Medulla oblongata (tissue), 1 donor: ENCODE measurements at regions not wholly inside any gene's neighbourhood (a gene's known extent, or its start where the extent isn't known, plus 50 kb on each side); places are given as distances from the start of the nearest gene placed in this dataset.
A peak's percentile ranks its signal among the peaks of the same experiment; 100 is the strongest.

ENCODE experiments used
- DNase-seq: peaks from one replicate; pipeline ENCODE4 v3.0.0-alpha.2; 2015; ENCODE audit errors: extremely low spot score

DNA sequence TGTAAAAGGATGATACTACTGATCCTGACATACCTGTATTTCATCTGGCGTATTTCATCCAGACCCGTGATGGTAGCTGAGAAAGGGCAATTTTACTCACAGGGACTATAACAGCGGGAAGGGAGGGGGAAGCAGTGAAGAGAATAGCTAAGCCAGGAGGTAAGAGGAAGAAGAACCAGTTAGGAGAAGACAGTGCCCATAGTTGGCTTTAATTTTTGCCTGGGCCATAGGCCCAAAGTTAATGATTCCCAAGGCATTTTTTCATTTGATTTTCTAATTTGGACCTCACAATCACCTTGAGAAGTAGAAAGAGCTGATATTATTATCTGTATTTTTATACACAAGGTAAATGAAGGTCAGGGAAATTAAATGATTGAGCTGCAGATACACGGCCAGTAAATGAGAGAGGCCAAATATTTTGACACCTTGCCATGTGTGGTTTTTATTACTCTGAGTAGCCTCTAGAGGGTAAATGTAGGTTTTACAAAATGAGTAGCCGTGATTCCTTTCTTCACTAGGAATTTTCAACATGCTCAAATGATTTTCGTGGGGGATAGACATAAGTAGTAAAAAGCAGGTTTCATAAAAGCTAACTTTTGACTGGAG is 382.2 kb downstream of the FUT8 start:
- DNase-seq = no peak

DNA sequence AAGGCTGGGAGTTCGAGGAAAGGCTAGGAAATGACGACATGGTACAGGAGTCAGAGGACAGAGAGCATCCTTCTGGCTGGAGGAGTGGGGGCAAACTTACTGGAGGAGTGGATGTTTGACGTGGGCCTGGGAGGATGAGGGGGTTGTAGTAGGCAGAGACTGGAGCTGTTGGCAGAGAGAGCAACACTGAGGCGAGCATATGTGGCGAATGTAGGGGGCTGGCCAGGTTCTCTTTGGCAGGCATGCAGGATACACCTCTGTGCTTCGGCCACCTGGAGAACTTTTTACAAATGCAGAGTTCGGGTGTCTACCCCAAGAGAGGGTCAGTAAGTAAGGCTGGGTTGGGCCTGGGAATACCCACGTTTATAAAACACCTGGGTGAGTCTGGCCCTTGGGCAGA is 385.7 kb downstream of the FUT8 start:
- DNase-seq = no peak

DNA sequence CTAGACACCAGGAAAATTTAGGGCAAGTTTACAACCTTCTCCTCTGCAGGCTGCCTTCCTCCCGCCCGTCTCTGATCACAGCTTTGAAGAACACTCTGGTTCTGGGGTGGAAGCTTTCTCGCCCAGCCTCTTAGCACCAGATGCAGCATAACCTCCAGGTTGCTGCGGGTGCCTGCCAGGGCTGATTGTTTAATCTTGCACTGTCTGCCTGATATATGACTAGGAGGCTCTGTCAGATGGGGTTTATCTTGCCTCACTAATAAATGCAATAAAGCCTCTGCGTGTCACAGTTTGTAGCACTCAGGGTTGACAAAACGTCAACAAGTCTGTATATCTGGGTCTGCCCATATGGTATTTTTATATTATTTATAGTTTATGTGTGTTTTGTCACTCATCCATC is 388.2 kb downstream of the FUT8 start:
- no peak for DNase-seq

DNA sequence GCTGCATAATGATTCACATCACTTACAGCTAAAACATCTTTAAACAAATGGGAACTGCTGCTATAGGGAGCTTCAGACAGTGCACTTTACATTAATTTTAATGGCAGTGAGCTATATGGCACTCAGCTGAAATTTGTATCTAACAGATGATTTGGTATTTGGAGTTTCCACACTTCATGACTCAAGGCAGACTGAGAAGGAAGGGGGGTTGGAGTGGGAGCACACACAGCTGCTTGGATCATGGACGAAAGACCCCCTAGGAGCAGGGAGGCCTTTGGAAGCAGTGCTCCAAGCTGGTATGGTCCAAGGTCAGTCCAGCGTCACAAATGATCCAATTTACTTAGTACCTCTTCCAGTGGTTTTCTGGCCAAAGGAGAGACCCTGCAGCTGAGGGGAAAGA is 389.7 kb downstream of the FUT8 start:
- no peak for DNase-seq

DNA sequence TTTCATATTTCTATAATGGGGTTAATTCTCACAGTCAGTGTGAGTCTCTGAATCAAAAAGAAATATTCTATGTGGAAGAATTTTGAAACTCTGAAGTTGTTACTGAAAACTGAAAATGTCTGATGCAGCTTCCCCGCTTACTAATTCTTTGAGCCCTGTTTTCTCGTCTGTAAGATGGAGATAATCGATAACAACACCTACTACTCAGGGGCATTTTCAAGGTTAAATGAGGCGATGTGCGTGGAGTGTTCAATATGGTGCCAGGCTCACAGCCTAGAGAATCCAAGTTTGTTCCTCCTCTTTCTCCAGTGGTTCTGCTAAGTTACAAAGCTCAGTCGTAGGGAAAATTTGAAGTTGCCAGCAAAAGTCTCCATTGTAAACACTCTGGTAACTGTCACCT is 391.4 kb downstream of the FUT8 start:
- no peak for DNase-seq

DNA sequence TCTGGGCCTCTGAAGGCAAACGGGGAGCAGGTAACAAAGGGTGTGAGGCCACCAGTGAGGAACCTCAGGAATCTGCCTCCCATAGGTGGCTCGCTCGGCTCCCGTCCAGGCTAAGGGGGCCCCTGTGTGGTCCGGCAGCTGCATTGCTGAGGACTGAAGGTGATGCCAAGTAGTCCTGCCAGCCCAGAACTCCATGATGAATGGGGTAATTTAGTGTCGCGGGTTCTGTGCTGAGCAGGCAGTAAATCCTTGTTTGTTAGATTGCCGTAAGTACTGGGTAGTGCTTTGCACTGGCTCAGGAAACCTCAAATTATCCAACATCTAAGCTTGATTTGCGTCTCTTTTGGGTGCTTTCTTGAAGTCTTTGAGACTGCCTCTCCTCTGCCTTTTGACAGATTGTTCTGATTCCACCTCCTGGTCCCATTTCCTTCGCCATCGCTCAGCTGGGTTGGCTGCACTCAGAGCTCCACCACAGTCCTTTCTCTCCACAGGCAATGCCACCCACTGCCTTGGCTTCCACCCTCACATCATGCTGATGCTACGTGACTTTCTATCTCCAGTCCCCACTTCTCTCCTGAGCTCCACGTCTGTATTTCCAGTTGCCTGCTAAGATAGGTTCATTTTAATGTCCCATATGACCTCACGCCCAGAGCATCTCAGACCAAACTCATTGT is 392.0 kb downstream of the FUT8 start:
- DNase-seq = no peak

DNA sequence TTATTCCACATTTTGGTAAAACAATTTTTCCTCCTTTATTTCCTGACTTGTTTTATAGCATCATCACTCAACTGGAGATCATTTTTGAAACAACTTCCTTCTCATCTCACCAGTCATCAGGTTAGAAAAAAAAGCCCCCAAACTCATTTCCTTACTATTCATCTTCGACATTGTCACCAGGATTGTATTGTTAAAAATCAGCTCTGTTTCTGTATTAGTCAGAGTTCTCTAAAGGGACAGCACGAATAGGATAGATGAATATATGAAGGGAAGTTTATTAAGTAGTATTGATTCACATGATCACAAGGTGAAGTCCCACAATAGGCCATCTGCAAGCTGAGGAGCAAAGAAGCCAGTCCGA is 392.6 kb downstream of the FUT8 start:
- no peak for DNase-seq

DNA sequence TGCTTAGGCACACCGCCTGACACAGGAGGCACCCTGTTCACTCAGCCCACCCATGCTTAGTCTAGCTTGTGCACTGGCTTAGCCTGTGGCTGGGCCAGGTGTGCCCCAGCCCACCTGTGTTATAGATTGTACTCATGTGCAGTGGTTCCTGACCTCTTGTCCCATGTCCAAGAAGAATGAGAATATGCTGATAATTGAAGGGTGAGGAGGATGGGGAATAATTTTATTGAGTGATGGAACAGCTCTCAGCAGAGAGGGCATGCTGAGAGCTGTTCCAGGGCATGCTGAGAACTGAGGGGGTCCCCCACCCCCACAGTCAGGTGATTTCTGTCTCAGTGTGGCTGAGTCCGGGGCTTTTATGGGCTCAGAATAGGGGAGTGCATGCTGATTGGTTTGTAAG is 395.9 kb downstream of the FUT8 start:
- no peak for DNase-seq

DNA sequence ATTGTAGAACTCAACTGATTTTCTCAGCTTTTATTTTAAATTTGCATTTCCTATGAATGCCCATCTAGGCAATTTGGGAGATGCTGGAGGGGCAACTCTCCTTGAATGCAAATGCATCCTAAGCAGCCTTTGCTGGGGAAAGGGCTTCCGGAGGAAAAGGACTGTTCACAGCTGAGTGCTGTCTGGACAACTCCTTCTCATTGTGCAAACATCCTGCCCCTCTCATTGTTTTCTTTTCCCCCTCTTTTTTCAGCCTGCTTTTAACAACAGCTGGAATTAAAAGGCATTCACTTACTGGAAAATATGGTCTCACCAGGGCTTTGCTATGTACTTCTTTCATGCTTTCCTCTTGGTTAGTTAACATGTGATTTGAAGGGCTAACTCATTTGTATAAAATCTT is 397.8 kb downstream of the FUT8 start:
- DNase-seq = no peak

DNA sequence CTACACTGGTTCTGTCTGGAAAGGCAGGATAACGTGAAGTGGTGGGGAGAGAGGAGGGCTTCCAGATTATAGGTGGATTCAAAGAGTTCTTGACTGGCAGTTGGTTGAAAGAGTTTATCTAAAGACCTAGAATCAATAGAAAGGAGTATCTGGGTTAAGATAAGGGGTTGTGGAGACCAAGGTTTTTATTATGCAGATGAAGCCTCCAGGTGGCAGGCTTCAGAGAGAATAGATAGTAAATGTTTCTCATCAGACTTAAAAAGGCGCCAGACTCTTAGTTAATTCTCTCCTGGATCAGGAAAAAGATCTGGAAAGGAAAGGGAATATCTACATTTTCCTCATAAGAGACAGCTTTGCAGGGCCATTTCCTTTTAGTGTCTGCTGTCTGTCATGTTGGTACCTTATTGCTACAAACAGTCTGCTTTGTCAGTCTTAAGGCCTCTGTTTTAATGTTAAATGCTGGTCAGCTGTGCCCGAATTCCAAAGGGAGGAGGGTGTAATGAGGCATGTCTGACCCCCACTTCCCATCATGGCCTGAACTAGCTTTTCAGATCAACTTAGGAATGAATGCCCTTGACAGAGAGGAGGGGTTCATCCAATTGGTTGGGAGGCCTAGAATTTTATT is 401.3 kb downstream of the FUT8 start:
- DNase-seq = no peak

DNA sequence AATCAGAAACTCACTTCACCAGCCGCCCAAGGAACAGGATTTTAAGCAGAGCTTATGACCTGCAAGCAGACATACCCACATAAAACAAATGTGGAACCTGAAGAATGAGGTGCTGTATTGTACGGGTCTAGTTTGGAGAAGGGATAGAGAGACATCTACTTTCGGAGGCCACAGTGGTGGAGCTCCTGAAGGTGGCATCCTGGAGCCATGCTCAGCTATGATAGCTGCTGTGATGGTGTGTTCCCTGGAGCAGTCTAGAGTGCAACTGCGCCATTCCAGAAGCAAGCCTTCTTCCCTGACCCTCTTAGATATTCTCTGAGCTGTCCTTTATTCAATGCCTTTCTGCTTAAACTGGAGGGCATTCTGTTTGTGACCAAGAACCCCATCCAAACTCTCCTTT is 402.6 kb downstream of the FUT8 start:
- DNase-seq = no peak

DNA sequence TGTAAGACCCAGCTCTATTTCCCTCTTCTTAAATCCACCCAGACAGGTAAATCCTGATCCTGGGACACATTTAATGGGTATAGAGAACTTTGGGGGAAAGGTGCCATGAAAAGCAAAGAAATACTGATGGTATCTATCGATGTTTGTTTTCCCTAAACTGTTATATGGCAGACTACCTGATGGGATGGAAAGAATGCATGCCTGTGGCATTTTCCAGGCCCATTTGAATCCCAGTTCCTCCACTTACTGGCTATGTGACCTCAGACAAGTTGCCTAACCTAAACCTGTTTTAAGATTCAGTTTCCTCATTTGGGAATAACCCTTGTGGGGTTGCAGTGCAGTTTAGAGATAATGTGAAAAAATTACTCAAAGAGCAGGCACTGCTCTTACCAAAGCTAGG is 404.5 kb downstream of the FUT8 start:
- DNase-seq = no peak

DNA sequence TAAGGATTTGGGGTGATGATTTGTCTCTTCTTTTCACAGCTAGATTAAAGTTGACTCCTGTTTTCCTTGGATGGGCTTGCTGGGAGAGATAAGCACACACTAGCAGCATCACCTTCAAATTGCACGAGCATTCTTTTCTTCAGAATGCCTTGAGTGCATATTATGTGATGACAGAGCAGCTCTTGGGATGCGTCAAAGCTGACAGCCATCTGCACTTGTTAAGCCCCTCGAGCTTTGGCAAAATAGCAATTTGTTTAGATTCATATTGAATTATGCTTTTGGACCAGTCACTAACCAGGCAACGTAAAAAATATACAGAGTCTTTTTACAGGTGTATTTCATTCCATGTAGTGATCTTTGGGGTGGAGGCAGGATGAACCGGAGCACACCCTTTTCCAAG is 407.0 kb downstream of the FUT8 start:
- DNase-seq = no peak

DNA sequence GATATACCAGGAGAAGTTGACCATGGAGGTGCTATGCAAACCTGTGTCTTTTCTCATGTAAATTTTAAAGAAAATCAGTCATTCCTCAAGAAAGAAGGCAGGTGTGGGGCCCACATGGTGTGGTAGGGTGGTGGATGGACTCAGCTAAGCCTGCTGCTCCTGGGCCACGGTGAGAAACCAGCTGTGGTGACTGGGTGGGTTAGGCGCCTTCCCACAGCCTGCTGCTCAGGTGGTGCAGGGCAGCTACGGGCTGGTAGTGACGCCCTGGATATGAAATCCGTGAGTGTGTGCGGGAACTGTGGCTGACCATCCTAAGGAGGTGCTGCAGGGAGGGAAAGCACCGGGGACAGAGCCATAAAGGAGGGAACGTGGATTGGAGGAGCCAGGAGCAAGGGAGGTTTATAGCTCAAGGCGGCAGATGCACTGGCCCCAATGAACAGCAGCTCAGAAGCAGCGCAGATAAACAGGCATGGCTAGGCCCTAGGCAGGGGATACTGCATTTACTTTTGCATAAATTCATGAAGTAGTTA is 408.8 kb downstream of the FUT8 start:
- no peak for DNase-seq

DNA sequence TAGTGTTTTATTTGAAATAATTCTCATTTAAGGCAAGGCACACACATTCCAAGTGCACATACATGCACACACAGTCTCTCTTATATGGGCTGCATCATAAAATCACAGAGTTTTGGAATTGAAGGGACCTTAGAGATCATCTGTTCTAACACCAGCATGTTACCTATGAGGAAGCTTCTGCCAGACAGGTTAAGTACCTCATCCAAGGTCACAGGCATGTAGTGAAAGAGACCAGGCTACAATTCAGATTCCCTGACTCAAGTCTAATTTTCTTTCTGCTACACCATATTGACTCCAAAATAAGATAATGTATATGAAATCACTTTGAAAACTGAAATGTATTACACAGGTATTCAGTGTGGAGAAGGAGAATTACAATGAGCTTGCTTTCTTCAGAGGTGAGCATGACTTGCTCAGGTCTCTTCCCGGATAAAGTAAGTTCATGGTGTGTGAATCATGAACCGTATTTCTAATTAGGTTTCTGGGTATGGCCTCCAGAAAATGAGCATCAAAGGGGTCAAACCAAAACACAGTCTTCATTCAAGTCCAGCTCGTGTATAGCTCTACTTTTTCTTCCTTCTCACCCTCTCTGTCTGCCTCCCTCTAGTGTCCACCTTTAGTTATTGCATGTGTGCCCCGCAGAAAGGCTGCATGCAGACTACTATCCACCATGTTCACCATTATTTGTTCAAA is 411.9 kb downstream of the FUT8 start:
- DNase-seq = peak; percentile 88

DNA sequence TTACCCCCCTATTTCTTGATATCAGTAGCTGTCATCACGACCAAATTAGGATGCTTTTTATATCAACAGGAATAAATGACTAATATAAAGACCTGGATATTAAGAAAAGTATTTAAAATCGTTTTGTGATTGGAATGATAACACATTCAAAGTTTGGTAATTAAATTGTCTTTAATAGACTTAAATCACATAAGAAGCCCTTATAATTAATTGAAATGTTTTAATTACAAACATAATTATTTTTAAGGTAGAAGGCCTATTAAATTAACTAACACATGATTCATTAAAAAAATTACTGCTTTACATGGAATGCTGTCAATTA is 412.4 kb downstream of the FUT8 start:
- DNase-seq = no peak

DNA sequence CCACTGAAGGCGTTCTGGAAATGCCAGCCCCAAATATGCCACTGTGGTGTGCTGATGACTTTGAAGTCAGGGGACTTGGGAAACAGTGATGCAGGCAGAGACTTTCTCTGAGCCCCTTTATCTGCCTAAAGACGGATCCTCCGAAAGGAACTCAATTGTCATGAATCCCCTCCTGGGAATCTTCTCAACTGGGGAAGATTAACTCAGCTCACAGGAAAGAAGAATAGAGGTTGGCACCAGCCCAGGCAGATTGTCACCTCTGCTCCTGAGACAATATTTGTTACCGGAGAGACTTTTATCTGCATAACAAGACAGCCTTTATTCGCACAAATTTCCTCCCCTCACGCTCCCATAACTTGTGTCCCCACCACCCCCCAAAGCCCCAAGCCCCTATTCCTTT is 414.4 kb downstream of the FUT8 start:
- DNase-seq = no peak

DNA sequence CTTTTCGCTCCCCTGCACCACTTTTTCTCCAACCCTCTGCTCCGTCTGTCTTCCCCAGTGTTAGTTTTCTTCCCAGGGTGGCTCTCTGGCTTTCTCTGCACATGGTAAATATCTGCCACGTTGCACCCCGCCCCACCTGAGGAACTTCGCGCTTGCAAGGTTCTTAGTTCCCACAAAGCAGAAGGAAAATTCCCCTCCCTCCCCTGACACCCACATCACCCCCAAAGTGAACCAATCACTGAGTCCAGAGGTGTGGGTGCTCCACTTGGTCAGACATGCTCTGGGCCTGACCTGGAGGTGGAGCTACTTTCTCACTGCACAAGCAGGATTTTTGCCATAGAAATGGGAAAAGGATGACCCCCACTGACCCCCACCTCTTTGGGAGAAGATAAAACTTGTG is 415.0 kb downstream of the FUT8 start:
- DNase-seq = no peak

DNA sequence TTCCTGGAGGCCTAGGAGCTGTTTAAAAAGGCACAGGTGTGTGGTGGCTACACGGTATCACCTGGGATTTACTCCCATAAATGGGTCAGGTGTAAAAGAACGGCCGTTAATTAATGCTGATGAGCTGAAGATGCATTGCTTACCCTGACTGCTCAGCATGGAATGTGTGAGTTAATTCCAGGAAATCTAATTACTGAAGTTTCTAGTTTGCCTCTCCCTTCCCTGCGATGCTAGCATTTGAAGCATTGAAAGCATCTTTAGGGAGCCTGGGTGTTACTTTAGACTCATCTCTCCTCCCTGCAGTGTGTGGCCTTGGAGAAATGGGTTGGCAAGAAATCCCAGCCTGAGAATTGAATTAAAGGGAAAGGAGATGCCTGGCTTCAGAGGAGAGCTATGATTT is 415.9 kb downstream of the FUT8 start:
- no peak for DNase-seq

DNA sequence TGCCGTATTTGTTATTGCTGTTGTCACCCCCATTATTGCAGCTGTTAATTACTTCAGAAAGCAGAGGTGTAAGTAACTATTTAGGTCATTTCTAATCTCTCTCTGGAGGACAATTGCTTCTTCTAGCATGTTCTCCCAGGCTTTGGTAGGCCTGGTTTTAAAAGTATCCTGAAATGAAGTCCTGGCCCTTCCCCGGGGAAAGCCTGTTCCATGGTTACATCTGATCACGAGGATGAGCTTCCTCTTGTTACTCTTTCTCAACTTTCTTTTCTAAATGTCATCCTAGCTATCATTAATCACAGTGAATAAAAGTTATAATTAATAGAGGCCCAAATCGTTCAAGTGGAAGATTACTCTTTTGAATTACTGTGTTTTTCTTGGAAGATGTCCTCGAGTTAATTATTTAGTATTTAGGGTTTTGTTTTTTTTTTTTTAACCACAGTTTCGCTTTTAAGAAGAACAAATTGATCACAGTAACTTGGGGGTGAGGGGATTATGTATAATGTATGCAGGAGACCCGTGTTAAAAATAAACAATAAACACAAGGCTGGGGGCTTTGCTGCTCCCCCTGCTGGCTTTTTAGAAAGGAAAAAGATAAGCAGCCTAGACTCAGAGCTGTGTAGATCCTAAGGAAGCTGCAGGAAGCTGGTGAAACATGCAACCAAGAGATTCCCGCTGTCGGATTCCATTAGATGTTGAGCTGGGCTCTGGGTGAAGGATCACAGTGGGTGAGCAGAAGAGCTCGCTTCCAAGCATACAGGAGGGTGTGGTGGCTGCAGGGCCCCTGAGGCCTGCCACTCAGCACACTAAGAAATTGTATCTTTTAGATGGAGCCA is 420.1 kb downstream of the FUT8 start:
- no peak for DNase-seq

DNA sequence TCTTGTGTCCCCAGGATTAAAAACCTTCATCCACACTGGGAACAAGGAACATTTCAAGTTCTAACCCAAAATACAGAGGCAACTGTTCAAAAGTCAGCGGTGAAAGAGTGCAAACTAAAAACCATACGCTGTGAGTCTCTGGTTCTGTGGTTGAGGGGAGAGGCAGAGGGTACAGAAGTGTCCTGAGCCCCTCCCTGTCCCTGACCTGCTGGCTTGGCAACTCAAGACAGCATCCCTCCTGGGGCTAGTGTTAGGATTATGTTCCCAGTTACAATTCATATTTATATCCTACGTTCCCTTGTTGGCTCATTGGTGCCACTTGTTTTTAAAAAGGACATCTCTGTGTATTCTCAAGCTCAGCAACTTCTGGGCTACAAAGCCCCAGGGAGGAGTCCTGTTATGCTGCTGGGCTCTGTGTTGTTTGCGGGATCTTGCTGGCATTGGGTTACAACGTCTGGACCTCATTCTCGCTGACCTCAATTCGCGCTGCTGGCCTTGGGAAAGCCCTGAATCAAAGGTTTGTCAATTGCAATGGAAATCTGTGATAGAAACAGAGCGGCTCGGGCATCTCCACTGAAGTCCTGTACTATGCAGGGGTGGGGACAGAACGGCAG is 420.8 kb downstream of the FUT8 start:
- no peak for DNase-seq

DNA sequence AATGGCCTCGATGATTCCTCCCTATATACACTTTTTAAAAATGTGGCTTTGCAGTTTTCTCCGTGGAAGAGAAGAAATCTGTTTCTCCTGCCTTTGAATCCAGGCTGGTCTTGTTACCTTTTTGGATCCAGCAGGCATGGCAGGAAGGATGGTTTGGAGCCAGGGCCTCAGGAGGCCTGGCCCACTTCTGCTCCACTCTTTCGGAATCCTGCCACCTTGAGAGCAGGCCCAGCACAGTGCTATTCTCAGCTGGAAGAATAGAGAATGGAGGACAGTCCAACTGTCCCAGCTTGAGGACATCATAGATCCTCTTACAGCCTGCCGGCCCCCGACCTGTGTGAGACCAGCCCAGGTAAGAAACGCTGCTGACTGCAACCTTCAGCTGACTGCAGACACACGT is 421.5 kb downstream of the FUT8 start:
- no peak for DNase-seq
